HG03565 (cell line): ENCODE measurements at regions not wholly inside any gene's neighbourhood (a gene's known extent, or its start where the extent isn't known, plus 50 kb on each side); places are given as distances from the start of the nearest gene placed in this dataset.

Source experiments
- ATAC-seq: cut with Tn5 transposase; IDR thresholded peaks from one replicate; pipeline ENCODE4 v1.9.1; 2021; ENCODE audit warnings: mild to moderate bottlenecking, moderate library complexity; ENCODE audit not compliant: unreplicated experiment

GRCh38 chr10:29925771-29926692 is 133.4 kb downstream of the JCAD start:
- ATAC-seq: no peak

DNA sequence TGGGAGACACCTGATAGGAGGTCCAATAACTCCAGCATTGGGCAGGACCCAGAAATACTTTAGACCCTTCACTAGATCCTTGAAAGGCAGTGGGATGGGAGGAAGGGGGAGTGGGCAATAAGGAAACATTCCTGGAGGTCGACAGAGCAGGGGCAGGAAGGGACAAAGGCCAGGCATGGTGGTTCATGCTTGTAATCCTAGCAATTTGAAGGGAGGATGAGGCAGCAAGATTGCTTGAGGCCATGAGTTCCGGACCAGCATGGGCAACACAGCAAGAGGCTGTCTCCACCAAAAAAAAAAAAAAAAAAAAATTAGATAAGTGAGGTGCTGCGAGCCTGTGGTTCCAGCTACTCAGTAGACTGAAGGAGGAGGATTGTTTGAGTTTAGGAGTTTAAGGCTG is 134.9 kb downstream of the JCAD start:
- ATAC-seq: no peak

DNA sequence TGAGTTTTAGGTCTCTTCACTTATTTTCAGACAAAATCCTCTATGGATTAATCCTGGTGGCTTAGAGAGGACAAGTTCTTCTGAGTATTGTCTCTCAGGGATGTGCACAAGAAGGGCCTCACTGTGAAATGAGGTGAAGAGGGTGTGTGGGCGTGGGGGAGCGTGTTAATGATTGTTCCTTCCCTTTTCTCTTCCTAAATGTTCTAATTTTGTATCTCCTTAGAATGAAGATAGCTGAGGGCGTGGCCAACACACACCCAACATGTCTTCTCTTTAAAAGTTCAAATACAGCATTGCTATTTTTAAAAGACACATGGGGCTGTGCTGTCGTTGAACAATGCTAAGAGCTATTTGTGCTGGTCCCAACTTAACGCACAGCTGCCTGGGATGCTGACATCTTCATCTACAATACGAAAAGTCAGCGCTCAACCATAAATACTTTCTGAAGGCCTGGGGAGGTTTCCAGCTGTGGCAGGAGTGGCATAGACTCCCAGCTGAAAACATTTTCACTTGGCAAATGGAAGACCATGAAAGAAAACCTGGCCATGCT is 135.9 kb downstream of the JCAD start:
- ATAC-seq: no peak

- no peak for ATAC-seq
These were observed 136.5 kb downstream of the JCAD start for GRCh38 chr10:29922892-29923291.

GRCh38 chr10:29922226-29922625 is 137.2 kb downstream of the JCAD start:
- ATAC-seq: no peak

GRCh38 chr10:29921071-29921446 is 138.3 kb downstream of the JCAD start:
- ATAC-seq: no peak

DNA sequence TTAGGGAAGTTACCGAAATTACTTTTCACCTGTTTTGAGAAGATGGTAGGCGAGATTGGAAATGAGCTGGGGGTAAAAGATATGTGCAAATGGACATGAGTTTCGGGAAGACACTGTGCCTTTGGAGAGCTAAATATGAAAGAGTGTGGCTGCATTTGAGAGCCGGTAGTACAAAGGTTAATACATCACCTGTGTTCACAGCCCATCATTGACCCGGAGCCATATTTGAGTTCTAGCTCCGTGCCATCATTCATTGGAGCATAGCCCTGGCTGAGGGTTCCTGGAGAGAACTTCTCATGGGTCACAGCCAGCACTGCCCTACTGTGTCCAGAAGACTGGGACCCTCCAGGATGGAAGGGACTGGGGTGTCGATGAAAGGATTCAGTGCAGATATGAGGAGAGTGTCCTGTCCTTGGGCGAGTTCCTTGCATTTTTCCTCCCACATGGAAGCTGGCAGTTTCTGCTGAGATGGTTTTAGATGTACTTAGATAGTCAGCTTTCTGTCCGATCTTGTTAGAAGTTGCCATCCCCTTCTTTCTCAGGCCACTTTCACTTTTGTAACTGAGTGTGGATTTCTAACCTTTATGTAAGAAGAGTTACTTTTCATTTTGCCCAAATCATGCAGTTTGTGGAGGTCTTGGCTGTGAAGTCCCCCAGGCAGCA is 138.8 kb downstream of the JCAD start:
- no peak for ATAC-seq

DNA sequence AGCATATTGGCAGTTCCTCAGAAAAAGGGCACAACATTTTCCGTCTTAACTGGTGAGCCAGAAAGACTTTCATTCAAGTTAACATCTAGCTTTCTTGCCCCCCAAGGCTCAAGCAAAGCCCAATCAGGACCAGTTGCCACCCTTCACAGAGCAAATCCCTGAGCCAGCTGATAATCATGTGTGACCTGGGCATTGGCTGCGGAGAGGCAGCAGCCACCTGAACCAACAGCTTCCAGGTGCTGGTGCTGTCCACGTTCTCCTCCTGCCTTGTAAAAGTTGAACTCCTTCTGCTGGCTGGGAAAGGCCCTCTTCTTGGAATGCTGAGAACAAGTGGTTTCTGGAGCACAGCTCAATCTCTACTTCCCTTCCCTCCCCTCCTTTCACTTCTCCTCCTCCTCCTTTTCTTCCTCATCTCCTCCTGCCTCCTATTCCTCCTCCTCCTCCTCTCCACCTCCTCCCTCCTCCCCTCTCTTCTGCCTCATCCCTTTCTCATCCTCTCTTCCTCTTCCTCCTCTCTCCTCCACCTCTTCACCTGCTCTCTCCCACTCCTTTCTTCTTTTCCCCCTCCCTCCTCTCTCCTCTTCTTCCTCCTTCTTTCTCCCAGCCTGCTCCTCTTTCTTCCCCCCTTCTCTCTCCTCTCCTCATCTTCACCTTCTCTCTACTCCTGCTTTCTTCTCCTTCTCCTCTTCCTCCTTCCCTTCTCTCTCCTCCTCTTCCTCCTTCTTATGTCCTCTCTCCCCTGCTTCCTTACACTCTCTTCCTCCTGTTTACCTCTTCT is 140.6 kb downstream of the JCAD start:
- no peak for ATAC-seq

- ATAC-seq: no peak
These were observed 142.1 kb downstream of the JCAD start for GRCh38 chr10:29917311-29917710.

DNA sequence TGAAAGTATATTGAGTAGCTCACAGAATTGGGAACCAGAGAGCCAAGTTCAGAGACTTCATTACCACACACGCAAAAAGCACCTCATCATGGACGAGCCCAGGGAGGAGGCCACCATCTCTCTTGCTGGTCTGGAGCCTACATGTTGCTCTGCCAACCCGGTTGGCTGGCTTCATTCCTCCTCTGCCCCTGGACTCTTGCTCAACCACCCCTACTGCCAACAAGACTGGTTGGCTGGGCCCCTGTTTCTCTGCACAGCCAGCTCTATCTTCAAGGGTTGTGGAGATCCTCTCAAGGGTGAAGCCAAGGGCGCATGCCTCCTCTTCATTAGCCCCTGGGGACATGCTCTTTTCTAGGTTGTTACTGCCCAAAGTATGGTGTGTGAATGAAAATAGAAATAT is 142.7 kb downstream of the JCAD start:
- ATAC-seq: no peak

GRCh38 chr10:29914986-29915785 is 144.2 kb downstream of the JCAD start:
- no peak for ATAC-seq

DNA sequence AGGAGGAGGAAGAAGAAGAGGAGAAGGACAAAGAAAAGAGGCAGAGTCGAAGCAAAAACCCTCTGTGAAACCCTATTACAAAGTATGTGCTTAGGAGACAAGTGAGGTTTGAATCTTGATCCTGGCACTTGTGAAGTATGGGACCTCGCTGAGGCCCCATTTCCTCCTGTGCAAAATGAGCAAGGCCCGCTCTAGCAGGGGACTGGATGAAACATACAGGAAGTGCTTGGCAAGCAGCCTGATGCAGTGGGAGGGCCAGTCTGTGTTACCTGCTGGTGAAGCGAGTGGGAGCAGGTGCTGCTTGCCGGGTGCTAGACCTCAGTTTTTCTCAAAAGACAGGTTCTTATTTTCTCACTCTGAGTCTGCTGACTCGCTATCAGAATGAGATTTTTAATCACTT is 150.4 kb downstream of the JCAD start:
- ATAC-seq: no peak

GRCh38 chr10:29900865-29901264 is 158.5 kb downstream of the JCAD start:
- ATAC-seq: no peak

DNA sequence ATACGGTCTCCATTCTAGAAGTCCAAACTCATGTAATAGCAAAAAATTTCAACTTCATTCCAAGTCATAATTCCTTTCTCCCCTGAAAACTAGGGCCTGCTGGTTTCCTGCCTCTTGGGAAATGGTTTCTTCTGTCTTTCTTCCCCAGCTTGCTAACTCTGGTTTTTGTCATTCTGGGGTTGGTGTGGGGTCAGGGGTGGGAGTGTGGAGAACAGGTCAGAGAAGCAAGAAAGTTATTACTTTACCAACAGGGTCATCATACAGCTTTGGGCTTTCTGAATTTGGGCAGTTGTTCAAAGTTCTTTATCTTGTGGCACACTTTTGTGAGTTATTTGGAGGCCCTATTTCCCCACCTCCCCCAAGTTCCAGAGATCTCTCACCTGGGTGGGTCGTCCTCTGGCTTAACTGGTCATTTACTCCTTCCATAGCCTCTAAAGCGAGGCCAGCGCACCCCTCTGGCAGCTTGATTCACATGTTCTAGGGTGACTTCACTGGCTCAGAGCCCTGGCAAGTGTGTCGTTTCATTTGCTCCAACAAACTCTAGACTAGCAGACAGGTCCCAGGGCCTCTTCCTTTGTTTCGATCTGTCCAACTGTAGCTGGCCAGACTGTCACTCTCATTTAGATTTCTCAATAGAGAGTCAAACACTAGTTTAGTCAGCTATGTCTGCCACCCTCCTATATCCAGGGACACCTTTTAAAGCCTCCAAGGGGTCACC is 161.2 kb downstream of the JCAD start:
- no peak for ATAC-seq

GRCh38 chr10:29897430-29897829 is 162.0 kb downstream of the JCAD start:
- ATAC-seq: no peak

- no peak for ATAC-seq
These were observed 163.3 kb downstream of the JCAD start for GRCh38 chr10:29896053-29896452.

DNA sequence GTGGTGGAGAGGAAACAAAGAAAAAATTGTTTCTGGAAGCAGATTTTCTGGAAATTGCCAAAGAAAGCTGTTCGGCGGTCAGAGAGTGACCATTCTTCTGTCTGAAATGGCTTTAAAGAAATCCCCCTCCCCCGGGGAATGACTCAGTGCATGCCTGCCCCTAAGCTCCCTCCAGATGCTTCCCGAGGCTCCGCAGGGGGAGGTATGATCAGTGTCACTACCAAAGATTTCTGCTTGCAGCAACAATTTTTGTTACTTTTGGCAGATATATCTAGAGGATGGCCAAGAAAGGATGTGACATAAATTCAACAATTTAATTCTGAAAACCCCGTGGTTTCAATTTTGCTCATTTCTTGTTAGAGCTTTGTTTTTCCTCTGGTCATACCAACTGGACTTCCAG is 163.9 kb downstream of the JCAD start:
- ATAC-seq: no peak

DNA sequence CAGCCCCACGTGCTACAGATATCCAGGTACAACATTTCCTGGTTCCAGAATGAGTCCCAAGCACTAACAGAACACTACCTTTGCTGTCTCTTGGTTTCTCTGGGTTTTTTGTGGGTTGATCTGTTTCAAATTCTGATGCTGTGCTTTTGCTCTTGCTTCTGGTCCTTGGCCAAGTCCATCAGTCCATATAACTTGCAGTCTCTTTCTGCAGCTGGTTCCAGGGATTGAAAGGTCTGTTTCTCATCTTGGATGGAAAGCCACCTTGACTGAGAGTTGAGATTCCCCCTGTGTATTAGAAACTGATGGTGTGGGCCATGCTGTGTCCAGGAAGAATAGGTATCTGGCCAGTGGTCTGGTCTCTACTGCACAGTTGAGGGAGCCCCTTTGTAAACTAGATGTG is 171.1 kb downstream of the JCAD start:
- ATAC-seq: no peak

DNA sequence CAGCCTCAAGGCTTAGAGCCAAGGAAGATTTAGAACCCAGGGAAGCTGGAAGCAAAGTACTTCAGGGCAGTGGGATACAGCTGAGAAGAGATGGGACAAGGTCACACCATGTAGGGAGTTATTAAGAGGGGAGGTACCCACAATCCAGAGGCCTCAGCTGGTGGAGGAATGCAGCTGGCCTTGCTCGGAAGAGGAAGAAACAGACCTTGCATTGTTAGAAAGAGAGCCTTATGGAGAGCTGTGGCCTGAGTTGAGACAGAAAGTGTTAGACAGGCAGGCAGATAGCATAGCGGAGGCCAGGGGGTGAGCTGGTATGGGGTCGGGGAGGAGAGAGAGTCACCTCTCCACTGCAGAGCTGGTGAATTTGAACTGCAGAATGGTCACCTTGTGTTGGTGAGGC is 173.1 kb downstream of the JCAD start:
- no peak for ATAC-seq

GRCh38 chr10:29883231-29883630 is 176.2 kb downstream of the JCAD start:
- ATAC-seq: no peak
